ENCODE measurements at regions not wholly inside any gene's neighbourhood (a gene's known extent, or its start where the extent isn't known, plus 50 kb on each side); places are given as distances from the start of the nearest gene placed in this dataset.

- TF ChIP-seq TBL1XR1 (IDR thresholded peaks at IDR 0.05; ENCODE audit: borderline replicate concordance, low read length, partially characterized antibody) (no peak), ZNF557 (CRISPR knock-in tag; IDR thresholded peaks at IDR 0.05) (no peak), SOX13 (IDR thresholded peaks at IDR 0.05) (no peak), SOX13 (CRISPR knock-in tag; conservative IDR thresholded peaks at IDR 0.05 in 1 of 2, IDR thresholded peaks at IDR 0.05 in 1 of 2) (no peak), MIXL1 (CRISPR knock-in tag; IDR thresholded peaks at IDR 0.05) (no peak), NFIB (CRISPR knock-in tag; IDR thresholded peaks at IDR 0.05; ENCODE audit: borderline replicate concordance) (no peak), HES4 (CRISPR knock-in tag; IDR thresholded peaks at IDR 0.05; ENCODE audit: borderline replicate concordance) (no peak)
- TF ChIP-seq, protein P1, sequence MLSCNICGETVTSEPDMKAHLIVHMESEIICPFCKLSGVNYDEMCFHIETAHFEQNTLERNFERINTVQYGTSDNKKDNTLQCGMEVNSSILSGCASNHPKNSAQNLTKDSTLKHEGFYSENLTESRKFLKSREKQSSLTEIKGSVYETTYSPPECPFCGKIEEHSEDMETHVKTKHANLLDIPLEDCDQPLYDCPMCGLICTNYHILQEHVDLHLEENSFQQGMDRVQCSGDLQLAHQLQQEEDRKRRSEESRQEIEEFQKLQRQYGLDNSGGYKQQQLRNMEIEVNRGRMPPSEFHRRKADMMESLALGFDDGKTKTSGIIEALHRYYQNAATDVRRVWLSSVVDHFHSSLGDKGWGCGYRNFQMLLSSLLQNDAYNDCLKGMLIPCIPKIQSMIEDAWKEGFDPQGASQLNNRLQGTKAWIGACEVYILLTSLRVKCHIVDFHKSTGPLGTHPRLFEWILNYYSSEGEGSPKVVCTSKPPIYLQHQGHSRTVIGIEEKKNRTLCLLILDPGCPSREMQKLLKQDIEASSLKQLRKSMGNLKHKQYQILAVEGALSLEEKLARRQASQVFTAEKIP (CRISPR knock-in tag; IDR thresholded peaks at IDR 0.05; ENCODE audit: borderline replicate concordance), result no peak
- TF ChIP-seq, protein P2, sequence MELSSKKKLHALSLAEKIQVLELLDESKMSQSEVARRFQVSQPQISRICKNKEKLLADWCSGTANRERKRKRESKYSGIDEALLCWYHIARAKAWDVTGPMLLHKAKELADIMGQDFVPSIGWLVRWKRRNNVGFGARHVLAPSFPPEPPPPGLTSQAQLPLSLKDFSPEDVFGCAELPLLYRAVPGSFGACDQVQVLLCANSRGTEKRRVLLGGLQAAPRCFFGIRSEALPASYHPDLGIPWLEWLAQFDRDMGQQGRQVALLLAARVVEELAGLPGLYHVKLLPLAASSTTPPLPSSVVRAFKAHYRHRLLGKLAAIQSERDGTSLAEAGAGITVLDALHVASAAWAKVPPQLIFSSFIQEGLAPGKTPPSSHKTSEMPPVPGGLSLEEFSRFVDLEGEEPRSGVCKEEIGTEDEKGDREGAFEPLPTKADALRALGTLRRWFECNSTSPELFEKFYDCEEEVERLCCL (CRISPR knock-in tag; IDR thresholded peaks at IDR 0.05; ENCODE audit: borderline replicate concordance), result no peak
Observed at GRCh38 chr14:85974602-85975001, 444.7 kb downstream of the FLRT2 start (continued).

DNA sequence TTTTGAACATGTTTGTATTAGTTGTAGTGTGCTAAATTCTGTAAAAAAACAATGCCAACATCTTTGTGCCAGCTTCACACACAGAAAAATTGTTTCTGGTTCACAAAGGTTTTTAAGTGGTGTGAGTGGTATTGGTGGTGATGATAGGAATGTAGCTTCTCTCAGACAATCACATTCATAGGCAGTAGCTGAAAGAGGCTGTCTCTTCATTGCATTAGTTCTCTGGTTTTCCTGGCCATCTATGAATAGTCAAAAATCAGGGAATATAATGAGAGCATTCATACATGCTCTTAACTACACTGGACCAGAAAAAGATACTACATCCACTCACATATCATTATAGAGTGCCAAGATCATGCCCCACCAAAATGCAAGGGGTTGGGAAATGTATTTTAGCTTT is 433.5 kb downstream of the FLRT2 start:
- peaks cover 59% of the 10 kb centered on the region for H3K9me3 ChIP-seq (ENCODE audit: low read length)
- H3K27ac ChIP-seq (ENCODE audit: extremely low read length, insufficient read depth, low read length), result no peak overlapping the region
- no peaks in the 10 kb centered on the region for H3K27me3 ChIP-seq (ENCODE audit: control insufficient read depth in 1 of 2, insufficient read depth in 2 of 2, low read length in 2 of 2)
- H2AFZ ChIP-seq (ENCODE audit: low read length), result no peak overlapping the region
- no TSS peak for BruUV-seq (replicated peaks)
- H3K4me1 ChIP-seq (ENCODE audit: insufficient read depth, low read length), result no peaks in the 10 kb centered on the region
- in situ Hi-C loops (cut with HindIII; ENCODE audit: extremely low pct_ligation_motif_present, low pct_unique_long_range_greater_than_20kb), result no loop called here
- POLR2A ChIA-PET, result no interaction called here
- H3K4me2 ChIP-seq (ENCODE audit: low read depth, low read length), result no peak overlapping the region
- intact Hi-C loops (cut with micrococcal nuclease; ENCODE audit: unreplicated experiment), result no loop called here
- CTCF ChIA-PET (ENCODE audit: low intra/inter-chr PET ratio, low total read pairs), result no interaction called here
- no peak for ATAC-seq
- no peak for DNase-seq (ENCODE audit: low spot score)
- H3K36me3 ChIP-seq (replicated peaks in 1 of 2; ENCODE audit: control insufficient read depth in 1 of 2, insufficient read depth in 2 of 2, low read length in 2 of 2), result no peaks in the 10 kb centered on the region
- FAIRE-seq, result no peak
- H3K9ac ChIP-seq (ENCODE audit: insufficient read depth, low read depth, low read length), result no peak overlapping the region
- no peaks in the 10 kb centered on the region for H4K20me1 ChIP-seq (ENCODE audit: insufficient read depth, low read length)
- H3K79me2 ChIP-seq (ENCODE audit: insufficient read depth, low read length), result no peaks in the 10 kb centered on the region
- no peak overlapping the region for H3K4me3 ChIP-seq (replicated peaks in 1 of 3; ENCODE audit: insufficient read depth in 1 of 3, low read depth in 2 of 3, low read length in 3 of 3)
- no peak for TF ChIP-seq PCBP1 (IDR thresholded peaks at IDR 0.05; ENCODE audit: borderline replicate concordance, low read depth, low read length)
- no peak for TF ChIP-seq SKIL (CRISPR knock-in tag; IDR thresholded peaks at IDR 0.05; ENCODE audit: borderline replicate concordance)
- no peak for TF ChIP-seq TBP (CRISPR knock-in tag; IDR thresholded peaks at IDR 0.05)
- no peak for TF ChIP-seq ZXDC (CRISPR knock-in tag; IDR thresholded peaks at IDR 0.05)
- no peak for TF ChIP-seq ISL2 (CRISPR knock-in tag; IDR thresholded peaks at IDR 0.05)
